ENCODE measurements at regions not wholly inside any gene's neighbourhood (a gene's known extent, or its start where the extent isn't known, plus 50 kb on each side); places are given as distances from the start of the nearest gene placed in this dataset.
"Not testable (repeated sequence)": the region's sequence is repeated elsewhere in the genome, so short reads cannot be mapped to it uniquely, and the experiment has no call there.

- no peak for DNase-seq (ENCODE audit: low spot score)
Observed at GRCh38 chr9:107793541-107793940, 304.0 kb upstream of the KLF4 start.

GRCh38 chr9:107792596-107792995 is 303.0 kb upstream of the KLF4 start:
- no peak for DNase-seq (ENCODE audit: low spot score)

DNA sequence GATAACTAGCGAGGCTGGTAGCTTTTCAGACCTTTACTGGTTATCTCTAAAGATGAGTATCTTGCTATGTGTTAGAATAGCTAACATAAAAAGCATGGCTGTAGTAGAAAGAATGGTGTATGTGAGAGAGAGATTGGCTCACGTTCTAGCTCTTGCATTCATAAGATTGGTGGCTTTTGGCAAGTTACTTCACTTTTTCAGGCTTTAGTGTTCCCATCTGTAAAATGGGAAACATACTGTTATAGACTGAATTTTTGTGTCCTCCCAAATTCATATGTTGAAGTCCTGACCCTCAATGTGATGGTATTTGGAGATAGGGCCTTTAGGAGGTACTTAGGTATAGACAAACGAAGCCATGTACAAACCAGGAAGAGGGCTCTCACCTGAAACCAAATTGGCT is 302.4 kb upstream of the KLF4 start:
- DNase-seq (ENCODE audit: low spot score): no peak

DNA sequence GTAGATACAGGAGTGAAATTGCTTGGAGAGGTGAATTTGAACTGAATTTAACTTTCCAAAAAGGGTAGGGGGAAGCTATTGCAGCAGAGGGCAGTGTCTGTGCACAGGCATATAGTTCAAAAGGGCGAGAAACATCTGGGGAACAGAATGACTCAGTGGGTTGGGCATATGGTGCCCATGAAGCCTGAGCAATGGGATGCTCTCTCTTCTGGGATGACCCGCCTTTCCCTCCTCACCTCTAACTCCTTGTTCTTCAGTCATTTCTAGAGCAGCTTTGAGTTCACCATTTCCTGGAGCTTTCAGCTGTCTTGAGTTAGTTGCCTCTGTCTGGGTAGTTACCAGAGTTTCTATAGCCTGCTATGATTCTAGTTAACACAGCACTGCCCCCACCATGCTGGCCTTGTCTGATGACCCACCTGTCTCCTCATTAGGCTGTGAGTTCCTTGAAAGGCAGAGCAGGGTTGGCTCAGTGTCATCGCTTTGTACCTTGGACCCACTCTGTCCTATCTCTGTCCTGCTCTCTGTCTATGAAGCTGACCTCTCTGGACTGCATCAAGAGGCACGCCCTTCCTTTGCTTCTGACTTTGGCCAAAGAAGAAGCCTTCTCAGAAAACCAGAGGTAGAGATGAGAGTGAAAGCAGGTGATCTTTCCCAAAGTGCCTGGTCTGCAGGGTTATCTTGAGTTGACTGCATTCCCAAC is 299.6 kb upstream of the KLF4 start:
- no peak for DNase-seq (ENCODE audit: low spot score)

- no peak for DNase-seq (ENCODE audit: low spot score)
Observed at GRCh38 chr9:107786561-107786960, 297.0 kb upstream of the KLF4 start.

DNA sequence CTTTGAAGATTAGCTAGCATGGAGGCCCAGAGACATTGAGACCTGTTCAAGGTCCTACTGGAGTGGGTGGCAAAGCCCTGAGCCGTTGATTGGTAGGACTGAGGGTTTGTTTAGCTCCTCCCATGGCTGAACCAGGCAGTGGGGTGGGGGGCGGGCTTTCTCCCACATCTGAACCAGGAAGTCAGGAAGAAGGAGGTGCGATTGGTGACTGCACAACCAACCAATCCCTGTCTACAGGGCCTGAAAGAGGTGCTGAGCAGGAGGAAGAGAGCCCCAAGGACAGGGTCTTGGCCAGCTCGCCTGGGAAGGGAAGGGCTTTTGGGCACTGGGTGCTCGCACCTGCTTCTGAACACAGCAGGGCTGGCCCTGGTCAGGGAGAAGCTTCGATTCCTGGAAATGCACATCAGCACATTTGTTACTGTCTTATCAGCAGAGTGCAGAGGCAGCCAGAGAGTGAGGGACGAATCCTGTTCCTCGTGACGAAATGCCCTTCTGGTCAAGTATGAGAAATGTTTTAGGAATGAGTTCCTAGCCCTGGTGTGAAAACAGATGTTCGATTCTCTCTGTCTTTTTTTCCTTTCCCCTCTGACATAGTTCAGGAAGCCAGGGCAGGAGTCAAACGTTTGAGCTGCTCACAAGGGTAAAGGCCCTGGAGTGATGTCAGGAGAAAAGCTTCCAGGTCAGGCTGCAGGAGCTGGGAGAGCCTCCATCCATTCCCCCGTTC is 294.8 kb upstream of the KLF4 start:
- peak; percentile 87 for DNase-seq (ENCODE audit: low spot score)

GRCh38 chr9:107782789-107783188 is 293.2 kb upstream of the KLF4 start:
- no peak for DNase-seq (ENCODE audit: low spot score)

GRCh38 chr9:107782381-107782780 is 292.8 kb upstream of the KLF4 start:
- DNase-seq (ENCODE audit: low spot score): peak; percentile 60

DNA sequence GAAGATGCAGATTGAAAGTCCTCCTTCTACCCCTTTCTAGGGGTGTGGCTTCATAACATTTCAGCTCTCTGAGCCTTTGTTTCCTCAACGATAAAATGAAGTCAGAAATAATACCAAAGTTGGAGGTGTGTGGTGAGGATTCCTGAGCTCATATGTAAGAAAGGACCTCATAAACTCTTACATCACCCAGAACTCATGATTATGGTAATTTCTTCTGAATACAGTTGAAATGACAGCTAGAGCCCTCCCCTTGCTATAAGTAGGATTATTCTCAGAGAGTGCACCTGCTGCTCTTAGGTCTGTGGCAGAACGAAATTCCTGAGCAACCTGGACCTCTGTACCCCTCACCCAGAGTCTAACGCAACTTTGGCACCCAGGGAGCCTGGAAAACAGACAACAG is 291.4 kb upstream of the KLF4 start:
- no peak for DNase-seq (ENCODE audit: low spot score)

DNA sequence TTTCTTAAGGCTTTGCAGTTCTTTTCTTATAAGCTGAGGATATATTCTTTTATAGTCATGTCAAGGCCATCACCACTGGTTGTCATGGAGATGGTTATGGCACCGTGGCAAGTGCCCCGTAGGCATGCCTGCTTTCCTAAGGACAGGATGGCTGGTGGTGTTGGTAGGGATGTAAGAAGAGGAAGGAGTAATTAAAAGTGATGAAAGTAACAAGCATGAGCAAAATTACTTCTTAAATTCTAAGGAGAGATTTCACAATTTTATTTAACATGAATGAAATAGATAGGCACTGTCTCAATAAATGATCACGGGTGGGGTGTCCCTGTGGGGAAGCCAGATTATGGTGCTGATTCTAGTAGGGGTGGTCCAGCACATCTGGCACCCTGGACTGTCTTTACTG is 290.2 kb upstream of the KLF4 start:
- no peak for DNase-seq (ENCODE audit: low spot score)

DNA sequence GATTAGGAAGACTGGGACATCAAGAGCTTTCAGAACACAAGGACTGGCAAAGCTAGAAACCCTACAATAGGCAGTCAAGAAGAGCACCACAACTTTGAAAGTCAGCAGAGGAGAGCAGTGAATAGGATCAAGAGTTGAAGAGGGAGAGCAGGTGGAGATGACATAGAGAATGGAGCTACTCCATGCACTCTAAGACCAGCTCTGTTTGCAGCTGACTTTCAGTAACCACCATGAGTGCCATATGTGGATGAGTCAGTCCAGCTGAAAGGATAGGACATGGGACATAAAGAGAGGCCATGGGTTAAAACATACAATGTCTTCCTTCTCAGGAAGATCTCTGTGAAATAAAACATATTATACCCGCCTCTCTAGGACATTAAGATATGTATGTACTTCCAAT is 289.1 kb upstream of the KLF4 start:
- no peak for DNase-seq (ENCODE audit: low spot score)

DNA sequence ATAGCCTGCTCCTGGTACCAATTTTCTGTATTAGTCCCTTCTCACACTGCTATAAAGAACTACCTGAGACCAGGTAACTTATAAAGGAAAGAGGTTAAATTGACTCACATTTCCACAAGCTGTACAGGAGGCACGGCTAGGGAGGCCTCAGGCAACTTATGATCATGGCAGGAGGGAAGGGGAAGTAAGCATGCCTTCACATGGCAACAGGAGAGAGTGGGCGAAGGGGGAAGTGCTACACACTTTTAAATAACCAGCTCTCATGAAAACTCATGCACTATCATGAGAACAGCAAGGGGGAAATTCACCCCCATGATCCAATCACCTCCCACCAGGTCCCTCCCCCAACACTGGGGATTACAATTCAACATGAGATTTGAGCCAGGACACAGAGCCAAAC is 284.5 kb upstream of the KLF4 start:
- DNase-seq (ENCODE audit: low spot score): not testable (repeated sequence)

- no peak for DNase-seq (ENCODE audit: low spot score)
Observed at GRCh38 chr9:107772988-107773387, 283.4 kb upstream of the KLF4 start.

- no peak for DNase-seq (ENCODE audit: low spot score)
Observed at GRCh38 chr9:107770716-107771115, 281.1 kb upstream of the KLF4 start.

DNA sequence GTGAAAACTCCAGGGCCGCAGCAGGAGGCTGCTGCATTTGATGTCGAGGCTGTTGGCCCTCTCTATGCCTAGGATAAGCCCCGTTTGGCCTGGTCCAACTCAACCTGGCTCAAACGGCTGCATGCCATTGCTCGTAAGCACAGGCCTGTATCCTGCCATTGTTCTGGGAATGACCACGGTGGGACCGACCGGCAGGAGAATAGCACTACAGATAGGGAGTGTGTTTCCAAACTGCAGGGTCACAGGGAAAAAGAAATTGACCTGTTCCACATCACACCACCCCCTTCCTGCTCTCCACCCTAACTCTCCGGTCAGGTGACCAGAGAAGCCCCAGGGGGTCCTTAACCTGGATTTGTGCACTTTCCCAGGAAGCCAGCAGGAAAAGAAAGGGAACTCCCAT is 278.7 kb upstream of the KLF4 start:
- DNase-seq (ENCODE audit: low spot score): no peak

GRCh38 chr9:107767711-107768110 is 278.1 kb upstream of the KLF4 start:
- no peak for DNase-seq (ENCODE audit: low spot score)

DNA sequence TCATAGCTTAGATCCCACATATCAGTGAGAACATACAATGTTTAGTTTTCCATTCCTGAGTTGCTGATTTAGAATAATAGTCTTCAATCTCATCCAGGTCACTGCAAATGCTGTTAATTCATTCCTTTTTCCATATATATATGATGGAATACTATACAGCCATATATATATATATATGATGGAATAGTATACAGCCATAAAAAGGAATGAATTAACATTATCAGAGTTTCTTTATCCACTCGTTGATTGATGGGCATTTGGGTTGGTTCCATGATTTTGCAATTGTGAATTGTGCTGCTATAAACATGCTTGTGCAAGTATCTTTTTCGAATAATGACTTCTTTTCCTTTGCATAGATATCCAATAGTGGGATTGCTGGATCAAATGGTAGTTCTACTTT is 273.9 kb upstream of the KLF4 start:
- not testable (repeated sequence) for DNase-seq (ENCODE audit: low spot score)

DNA sequence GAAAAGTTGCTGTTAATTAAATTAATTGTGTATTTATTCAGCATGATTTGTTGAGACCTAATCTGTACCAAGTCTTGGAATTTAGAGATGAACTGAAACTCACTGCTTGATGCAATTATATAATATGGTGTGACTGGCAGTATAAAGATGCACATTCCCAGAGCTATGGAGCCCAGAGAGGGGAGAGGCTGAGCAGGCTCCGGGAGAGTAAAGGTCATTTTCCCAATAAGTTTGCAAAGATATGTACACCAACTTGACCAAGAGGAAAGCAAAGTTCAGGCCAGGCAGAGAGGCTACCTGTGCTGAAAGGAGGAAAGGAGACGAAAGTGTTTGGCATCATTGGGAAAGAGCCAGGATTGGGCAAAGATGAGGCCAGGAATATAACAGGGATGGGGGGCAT is 271.7 kb upstream of the KLF4 start:
- DNase-seq (ENCODE audit: low spot score): no peak

DNA sequence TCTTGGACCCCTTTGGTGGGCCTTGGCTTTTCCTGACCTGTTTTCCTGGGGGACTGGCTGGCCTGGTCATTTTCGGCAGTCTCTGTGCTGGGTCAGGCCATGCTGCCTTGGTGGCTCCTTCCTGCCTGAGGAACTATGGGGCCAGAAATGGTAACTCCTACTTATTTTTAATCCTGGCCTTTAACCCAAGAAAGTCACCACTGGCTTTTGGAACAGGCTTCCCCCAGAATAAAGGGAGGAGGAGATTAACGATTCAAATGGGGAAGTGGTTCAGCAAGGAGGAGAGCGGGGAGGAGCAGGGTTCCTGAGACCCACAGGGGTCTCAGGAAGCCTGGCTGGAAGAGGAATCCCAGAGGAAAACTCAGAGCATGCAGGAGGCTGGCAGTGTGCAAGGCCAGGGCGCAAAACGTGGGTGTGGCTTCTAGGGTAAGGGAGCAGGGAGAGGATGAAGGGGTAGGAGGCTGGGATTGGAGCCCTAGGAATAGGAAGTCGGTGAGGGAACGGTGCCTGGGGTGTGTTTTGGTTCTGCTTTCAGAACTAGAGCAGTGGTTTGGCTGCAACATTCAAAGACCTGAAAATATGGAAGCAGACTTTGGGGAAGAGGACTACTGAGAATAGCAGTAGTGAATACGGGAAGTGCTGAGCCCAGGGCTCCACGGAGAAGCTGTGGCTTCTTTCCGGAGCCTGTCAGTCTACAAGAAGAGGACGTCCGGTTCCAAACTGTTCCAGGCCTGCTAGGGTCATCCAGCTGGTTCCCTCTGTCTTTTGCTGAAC is 271.1 kb upstream of the KLF4 start:
- no peak for DNase-seq (ENCODE audit: low spot score)

DNA sequence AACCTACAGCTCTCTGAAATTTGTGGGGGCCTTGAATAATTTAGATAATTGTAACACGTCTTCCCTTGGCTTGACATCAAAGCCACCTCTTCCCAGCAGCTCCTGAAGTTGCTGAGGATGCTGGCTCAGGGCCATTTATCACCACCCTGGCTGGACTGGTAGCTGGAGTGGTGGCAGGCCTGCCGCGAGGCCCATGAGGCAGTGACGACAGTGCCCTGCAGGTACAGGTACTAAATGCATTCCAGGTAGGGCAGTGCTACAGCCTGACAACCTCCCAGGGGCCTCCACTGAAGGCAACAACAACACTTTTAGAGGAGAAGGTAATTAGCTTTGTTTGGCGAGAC is 270.2 kb upstream of the KLF4 start:
- no peak for DNase-seq (ENCODE audit: low spot score)

DNA sequence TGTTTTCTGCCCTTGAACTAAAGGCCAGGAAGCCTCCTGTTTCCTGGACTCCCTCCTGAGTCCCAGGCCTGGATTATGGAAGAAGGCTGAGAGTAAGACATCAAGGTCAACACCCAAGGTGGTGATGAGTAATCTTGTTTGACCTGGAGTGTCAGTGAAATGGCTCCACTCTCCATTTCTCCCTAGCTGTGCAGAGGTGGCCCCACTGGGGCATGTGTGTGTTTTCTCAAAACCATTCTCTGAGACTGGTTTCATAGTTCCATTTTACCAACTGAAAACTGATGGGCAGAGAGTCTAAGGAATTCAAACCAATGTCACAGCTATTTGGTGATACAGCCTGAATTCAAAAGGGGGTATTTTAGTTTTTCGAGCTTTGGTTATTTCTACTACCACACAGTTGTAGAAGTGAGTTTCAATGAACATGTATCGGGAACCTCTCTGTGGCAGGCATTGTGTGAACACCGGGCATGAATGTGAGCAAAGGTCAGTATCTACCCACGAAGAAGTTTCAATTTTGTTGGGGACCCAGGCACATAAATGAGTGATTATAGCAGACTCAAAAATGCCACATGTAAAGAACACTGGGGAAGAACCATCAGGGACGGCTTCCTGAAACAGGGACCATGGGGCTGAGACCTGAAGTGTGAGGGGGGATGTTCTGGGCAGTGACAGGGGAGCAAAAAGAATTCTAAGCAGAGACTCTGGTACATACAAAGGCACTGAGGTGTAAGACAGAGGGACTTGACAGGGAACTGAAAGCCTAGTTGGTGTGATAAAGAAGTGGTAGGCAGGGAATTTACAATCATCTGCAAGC is 269.6 kb upstream of the KLF4 start:
- DNase-seq (ENCODE audit: low spot score): no peak

- DNase-seq (ENCODE audit: low spot score): no peak
Observed at GRCh38 chr9:107756091-107756490, 266.5 kb upstream of the KLF4 start.
